GM23248 (cell line): ENCODE measurements at regions not wholly inside any gene's neighbourhood (a gene's known extent, or its start where the extent isn't known, plus 50 kb on each side); places are given as distances from the start of the nearest gene placed in this dataset.

Source experiments
- DNase-seq: peaks from one replicate; pipeline ENCODE4 v3.0.0-alpha.2; 2015
- H2AFZ ChIP-seq: fragments of 200-600 bp; sonication (generic); 2 replicates; pipeline ENCODE4 v1.6.1; 2016; ENCODE audit warnings: antibody characterized with exemption
- H3F3A ChIP-seq: fragments of 200-600 bp; sonication (generic); 2 replicates; pipeline ENCODE4 v1.6.1; 2016; ENCODE audit warnings: mild to moderate bottlenecking, antibody characterized with exemption, mixed run types; ENCODE audit not compliant: insufficient read depth
- H3K27ac ChIP-seq: fragments of 200-600 bp; sonication (generic); 2 replicates; pipeline ENCODE4 v1.5.1; 2016; ENCODE audit warnings: mild to moderate bottlenecking
- H3K27me3 ChIP-seq: fragments of 200-600 bp; sonication (generic); replicated peaks from 2 replicates; pipeline ENCODE4 v1.6.1; 2016; ENCODE audit warnings: mild to moderate bottlenecking; ENCODE audit not compliant: insufficient read depth
- H3K36me3 ChIP-seq: fragments of 200-600 bp; sonication (generic); 2 replicates; pipeline ENCODE4 v1.6.1; 2016; ENCODE audit warnings: low read depth, mild to moderate bottlenecking
- H3K4me1 ChIP-seq: fragments of 200-600 bp; sonication (generic); 2 replicates; pipeline ENCODE4 v1.6.1; 2016; ENCODE audit warnings: mild to moderate bottlenecking; ENCODE audit not compliant: insufficient read depth
- H3K4me2 ChIP-seq: fragments of 200-600 bp; sonication (generic); one replicate; pipeline ENCODE4 v1.6.1; 2016; ENCODE audit warnings: mild to moderate bottlenecking; ENCODE audit not compliant: unreplicated experiment
- H3K4me3 ChIP-seq: fragments of 200-600 bp; sonication (generic); 2 replicates; pipeline ENCODE4 v1.5.1; 2016; ENCODE audit warnings: mild to moderate bottlenecking
- H3K79me2 ChIP-seq: fragments of 200-600 bp; sonication (generic); 2 replicates; pipeline ENCODE4 v1.6.1; 2016; ENCODE audit warnings: mild to moderate bottlenecking; ENCODE audit not compliant: insufficient read depth
- H3K9ac ChIP-seq: fragments of 200-600 bp; sonication (generic); 2 replicates; pipeline ENCODE4 v1.6.1; 2016; ENCODE audit warnings: mild to moderate bottlenecking
- H3K9me2 ChIP-seq: fragments of 200-600 bp; sonication (generic); 2 replicates; pipeline ENCODE4 v1.6.1; 2016; ENCODE audit warnings: mixed run types, mild to moderate bottlenecking, moderate library complexity; ENCODE audit not compliant: insufficient read depth
- H3K9me3 ChIP-seq: fragments of 200-600 bp; sonication (generic); one replicate; pipeline ENCODE4 v1.6.1; 2017; ENCODE audit warnings: low read depth
- H4K20me1 ChIP-seq: fragments of 200-600 bp; sonication (generic); 2 replicates; pipeline ENCODE4 v1.6.0; 2016; ENCODE audit not compliant: insufficient read depth
- EZH2 ChIP-seq: fragments of 200-600 bp; sonication (generic); IDR thresholded peaks from 2 replicates; pipeline ENCODE4 v1.6.1; 2018; ENCODE audit warnings: antibody characterized with exemption, mild to moderate bottlenecking; ENCODE audit not compliant: insufficient read depth, poor library complexity, severe bottlenecking
- EZH2phosphoT487 ChIP-seq: fragments of 200-600 bp; sonication (generic); IDR thresholded peaks from 2 replicates; pipeline ENCODE4 v1.6.1; 2018; ENCODE audit warnings: antibody characterized with exemption, moderate library complexity, mild to moderate bottlenecking, low read depth; ENCODE audit not compliant: insufficient read depth
- WGBS, 2 experiments: methylation state at CpG; one replicate each; pipeline ENCODE4 v1.1.6; 2015 to 2017; ENCODE audit warnings: low lambda C conversion rate in 2 of 2, low coverage in 1 of 2; ENCODE audit errors: missing lambda C conversion rate in 2 of 2; 5-methylcytosine and 5-hydroxymethylcytosine counted together
- in situ Hi-C: fragments of 300-500 bp; cut with MboI; formaldehyde crosslinking; loops from 2 replicates; pipeline ENCODE4 v1.15.0; 2020

DNA sequence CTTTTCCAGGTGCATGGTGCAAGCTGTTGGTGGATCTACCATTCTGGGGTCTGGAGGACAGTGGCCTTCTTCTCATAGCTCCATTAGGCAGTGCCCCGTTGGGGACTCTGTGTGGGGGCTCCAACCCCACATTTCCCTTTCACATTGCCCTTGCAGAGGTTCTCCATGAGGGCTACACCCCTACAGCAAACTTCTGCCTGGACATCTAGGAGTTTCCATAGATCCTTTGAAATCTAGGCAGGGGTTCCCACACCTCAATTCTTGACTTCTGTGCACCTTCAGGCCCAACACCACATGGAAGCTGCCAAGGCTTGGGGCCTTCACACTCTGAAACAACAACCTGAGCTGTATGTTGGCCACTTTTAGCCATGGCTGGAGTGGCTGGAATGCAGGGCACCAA is 282.8 kb upstream of the SASH1 start:
- H2AFZ ChIP-seq, result no peak overlapping the region
- no peak overlapping the region for H3K9ac ChIP-seq
- in situ Hi-C loops, result no loop called here
- 0 to 5% methylated on average over 1 of the region's 1 CpG for WGBS, 2 experiments
- no peaks in the 10 kb centered on the region for H3K27me3 ChIP-seq
- no peak overlapping the region for H3K27ac ChIP-seq
- no peaks in the 10 kb centered on the region for H3K9me3 ChIP-seq
- H3K79me2 ChIP-seq, result no peaks in the 10 kb centered on the region
- H3K9me2 ChIP-seq, result no peaks in the 10 kb centered on the region
- TF ChIP-seq EZH2phosphoT487, result no peak
- TF ChIP-seq EZH2, result no peak
- no peaks in the 10 kb centered on the region for H3K4me1 ChIP-seq
- H3K4me2 ChIP-seq, result no peak overlapping the region
- H3F3A ChIP-seq, result no peaks in the 10 kb centered on the region
- DNase-seq, result no peak
- no peaks in the 10 kb centered on the region for H4K20me1 ChIP-seq
- H3K4me3 ChIP-seq, result no peak overlapping the region
- H3K36me3 ChIP-seq, result no peaks in the 10 kb centered on the region

GRCh38 chr6:148064406-148065134 is 278.1 kb upstream of the SASH1 start:
- peak; percentile 20 for DNase-seq
- Histone ChIP-seq H3K4me3 (no peak overlapping the region), H3K27ac (no peak overlapping the region), H3F3A (no peaks in the 10 kb centered on the region), H3K4me1 (no peaks in the 10 kb centered on the region), H3K9ac (no peak overlapping the region), H4K20me1 (no peaks in the 10 kb centered on the region), H3K4me2 (no peak overlapping the region), H3K27me3 (no peaks in the 10 kb centered on the region), H3K79me2 (no peaks in the 10 kb centered on the region), H3K9me2 (no peaks in the 10 kb centered on the region), H3K9me3 (no peaks in the 10 kb centered on the region), H2AFZ (no peak overlapping the region), H3K36me3 (no peaks in the 10 kb centered on the region)
- TF ChIP-seq EZH2 (no peak), EZH2phosphoT487 (no peak)
- 24 to 28% methylated on average over 12 of the region's 12 CpGs for WGBS, 2 experiments
- in situ Hi-C loops, result no loop called here

GRCh38 chr6:148068437-148069061 is 274.1 kb upstream of the SASH1 start:
- Histone ChIP-seq H3K4me1 (no peaks in the 10 kb centered on the region), H4K20me1 (no peaks in the 10 kb centered on the region), H3K4me3 (no peak overlapping the region), H3K27me3 (no peaks in the 10 kb centered on the region), H3K27ac (no peak overlapping the region), H3K9me3 (no peaks in the 10 kb centered on the region), H3K79me2 (no peaks in the 10 kb centered on the region), H3K9me2 (no peaks in the 10 kb centered on the region), H3K4me2 (no peak overlapping the region), H3K9ac (no peak overlapping the region), H3K36me3 (no peaks in the 10 kb centered on the region), H2AFZ (no peak overlapping the region), H3F3A (no peaks in the 10 kb centered on the region)
- no peak for DNase-seq
- TF ChIP-seq EZH2 (no peak), EZH2phosphoT487 (no peak)
- in situ Hi-C loops, result no loop called here
- 7 to 9% methylated on average over 11 of the region's 11 CpGs for WGBS, 2 experiments

DNA sequence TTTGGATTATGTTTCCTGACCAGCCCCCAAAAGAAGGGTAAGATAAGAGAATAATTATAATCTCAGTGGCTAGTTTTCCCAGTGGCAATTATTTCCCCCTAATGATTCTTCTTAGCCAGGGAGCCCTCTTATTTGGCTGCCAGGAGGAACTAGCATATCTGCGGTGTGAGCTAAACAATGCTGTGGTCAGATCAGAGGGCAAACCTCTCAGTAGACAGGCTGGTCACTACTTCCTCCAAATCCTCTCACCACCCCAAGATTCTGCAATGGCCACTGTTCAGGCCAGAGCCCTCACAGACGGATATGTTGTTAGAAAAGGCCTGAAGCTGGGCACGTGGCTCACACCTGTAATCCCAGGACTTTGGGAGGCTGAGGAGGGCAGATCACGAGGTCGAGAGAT is 273.4 kb upstream of the SASH1 start:
- Histone ChIP-seq H3K27ac (no peak overlapping the region), H3K4me2 (no peak overlapping the region), H3K4me1 (no peaks in the 10 kb centered on the region), H3K36me3 (no peaks in the 10 kb centered on the region), H3K27me3 (no peaks in the 10 kb centered on the region), H3K4me3 (no peak overlapping the region), H3F3A (no peaks in the 10 kb centered on the region), H2AFZ (no peak overlapping the region), H4K20me1 (no peaks in the 10 kb centered on the region), H3K9me3 (no peaks in the 10 kb centered on the region), H3K9ac (no peak overlapping the region), H3K9me2 (no peaks in the 10 kb centered on the region), H3K79me2 (no peaks in the 10 kb centered on the region)
- DNase-seq, result no peak
- WGBS, 2 experiments, result 29% methylated on average over 5 of the region's 5 CpGs
- in situ Hi-C loops, result no loop called here
- TF ChIP-seq EZH2 (no peak), EZH2phosphoT487 (no peak)

DNA sequence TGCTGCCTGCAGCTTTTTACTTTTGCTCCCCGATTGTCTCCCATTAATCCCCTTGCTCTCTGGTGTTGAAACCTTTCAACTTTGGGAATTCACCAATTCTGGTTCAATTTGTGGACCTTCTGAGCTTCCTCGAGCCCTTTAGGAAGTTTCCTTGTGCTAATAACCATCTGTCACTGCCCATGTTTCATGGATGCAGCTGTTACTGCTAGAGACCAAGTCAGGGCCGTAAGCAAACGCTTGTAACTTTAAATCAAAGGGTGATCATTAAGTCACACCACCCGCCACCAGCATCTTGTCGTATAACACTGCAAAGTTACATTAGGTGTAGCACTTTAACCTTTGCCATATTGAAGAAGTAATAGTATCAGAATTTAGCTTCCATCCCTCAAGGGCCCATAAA is 268.3 kb upstream of the SASH1 start:
- H3K27ac ChIP-seq, result no peak overlapping the region
- DNase-seq, result no peak
- no peaks in the 10 kb centered on the region for H3K27me3 ChIP-seq
- no peaks in the 10 kb centered on the region for H3K9me2 ChIP-seq
- H3K9me3 ChIP-seq, result no peaks in the 10 kb centered on the region
- TF ChIP-seq EZH2phosphoT487 (no peak), EZH2 (no peak)
- no peaks in the 10 kb centered on the region for H3F3A ChIP-seq
- no peaks in the 10 kb centered on the region for H3K79me2 ChIP-seq
- H3K4me3 ChIP-seq, result no peak overlapping the region
- 25 to 28% methylated on average over 6 of the region's 6 CpGs for WGBS, 2 experiments
- H4K20me1 ChIP-seq, result no peaks in the 10 kb centered on the region
- no peaks in the 10 kb centered on the region for H3K4me1 ChIP-seq
- no peak overlapping the region for H3K9ac ChIP-seq
- no peak overlapping the region for H2AFZ ChIP-seq
- in situ Hi-C loops, result no loop called here
- H3K4me2 ChIP-seq, result no peak overlapping the region
- no peaks in the 10 kb centered on the region for H3K36me3 ChIP-seq
